GM21723 (cell line): ENCODE measurements at regions not wholly inside any gene's neighbourhood (a gene's known extent, or its start where the extent isn't known, plus 50 kb on each side); places are given as distances from the start of the nearest gene placed in this dataset.

Source experiments
- ATAC-seq: cut with Tn5 transposase; IDR thresholded peaks from one replicate; pipeline ENCODE4 v1.9.1; 2021; ENCODE audit warnings: mild to moderate bottlenecking, moderate library complexity; ENCODE audit not compliant: unreplicated experiment

DNA sequence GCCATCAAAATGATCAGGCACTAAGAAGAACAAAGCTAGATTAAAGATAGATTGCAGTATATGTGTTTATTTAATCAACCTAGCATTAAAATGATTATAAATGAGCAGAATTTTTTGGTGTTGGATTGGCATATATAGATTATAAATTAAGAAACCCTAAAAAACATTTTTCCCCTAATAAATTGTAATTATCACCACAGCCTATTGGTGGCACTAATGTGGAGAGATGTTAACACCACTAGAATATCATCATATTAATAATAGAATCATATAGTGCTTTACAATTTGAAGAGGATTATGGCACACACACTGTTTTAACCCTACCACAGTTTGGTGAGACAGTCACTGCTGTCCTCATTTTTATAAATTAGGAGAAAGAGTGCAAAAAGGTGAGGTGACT is 112.4 kb upstream of the RND3 start:
- no peak for ATAC-seq

DNA sequence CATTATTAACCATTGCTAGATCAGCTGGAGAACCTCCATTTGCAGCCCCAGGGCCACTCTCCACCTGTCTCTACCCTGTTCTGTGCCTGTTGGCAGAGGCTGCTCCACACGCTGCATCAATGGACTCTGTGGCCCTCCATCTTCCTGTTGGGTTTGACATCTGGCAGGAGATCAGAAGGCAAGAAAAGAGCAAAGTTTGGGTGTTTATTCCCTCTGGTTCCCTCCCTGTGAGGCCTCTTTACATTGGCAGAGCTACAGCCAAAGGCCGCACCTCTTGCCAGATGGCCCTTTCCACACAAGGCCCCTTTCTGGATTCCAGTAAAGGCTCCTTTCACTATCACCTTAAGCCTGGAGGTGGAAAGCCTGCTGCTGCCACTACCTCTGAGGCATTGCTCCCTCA is 110.9 kb upstream of the RND3 start:
- ATAC-seq: no peak

DNA sequence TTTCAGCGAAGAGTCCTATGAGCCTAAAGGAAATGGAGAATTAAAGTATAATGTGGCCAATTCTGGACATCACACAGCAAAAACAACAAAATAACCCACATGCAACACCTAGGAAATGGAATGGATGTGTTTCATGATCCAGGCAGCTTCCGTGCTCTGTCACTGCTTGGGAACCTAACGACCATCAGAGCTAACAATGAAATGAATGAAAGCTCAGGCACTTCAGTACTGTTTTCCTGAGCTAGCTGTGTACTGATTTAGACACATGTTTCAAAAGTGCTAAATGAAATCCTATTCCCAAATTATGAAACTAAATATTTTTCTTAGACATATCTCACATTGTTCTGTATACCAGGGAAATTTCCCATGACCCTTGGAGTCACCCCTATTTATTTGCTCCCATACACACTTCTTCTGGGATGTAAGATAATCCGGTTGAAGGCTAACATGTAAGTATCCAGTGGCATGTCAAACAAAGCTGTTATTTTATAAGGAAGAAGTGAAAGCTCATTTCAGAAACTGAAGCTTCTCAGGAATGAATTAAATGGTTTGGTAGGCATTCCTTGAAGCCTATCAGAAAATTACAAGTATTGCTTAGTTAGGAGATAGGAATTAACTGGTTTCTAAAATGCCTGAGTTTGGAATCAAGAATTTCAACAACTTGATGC is 108.5 kb upstream of the RND3 start:
- ATAC-seq: no peak

DNA sequence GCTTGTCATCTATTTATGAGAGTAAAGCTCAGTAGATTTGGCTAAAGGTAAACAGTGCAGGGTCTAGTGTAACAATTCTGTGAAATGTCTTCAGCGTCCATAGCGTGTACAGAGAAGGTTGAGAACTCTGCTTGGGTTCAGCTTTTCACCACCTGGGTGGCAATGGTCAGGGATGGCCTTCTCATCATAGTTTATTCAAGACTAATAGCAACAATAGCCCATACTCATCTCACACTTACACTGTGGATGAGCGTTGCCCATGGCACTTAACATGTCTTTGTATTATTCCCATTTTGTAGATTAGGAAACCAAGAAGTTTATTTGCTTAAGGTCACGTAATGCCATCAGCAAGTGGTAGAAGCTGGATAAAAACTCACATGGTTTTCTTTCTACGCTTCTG is 106.8 kb upstream of the RND3 start:
- ATAC-seq: no peak

DNA sequence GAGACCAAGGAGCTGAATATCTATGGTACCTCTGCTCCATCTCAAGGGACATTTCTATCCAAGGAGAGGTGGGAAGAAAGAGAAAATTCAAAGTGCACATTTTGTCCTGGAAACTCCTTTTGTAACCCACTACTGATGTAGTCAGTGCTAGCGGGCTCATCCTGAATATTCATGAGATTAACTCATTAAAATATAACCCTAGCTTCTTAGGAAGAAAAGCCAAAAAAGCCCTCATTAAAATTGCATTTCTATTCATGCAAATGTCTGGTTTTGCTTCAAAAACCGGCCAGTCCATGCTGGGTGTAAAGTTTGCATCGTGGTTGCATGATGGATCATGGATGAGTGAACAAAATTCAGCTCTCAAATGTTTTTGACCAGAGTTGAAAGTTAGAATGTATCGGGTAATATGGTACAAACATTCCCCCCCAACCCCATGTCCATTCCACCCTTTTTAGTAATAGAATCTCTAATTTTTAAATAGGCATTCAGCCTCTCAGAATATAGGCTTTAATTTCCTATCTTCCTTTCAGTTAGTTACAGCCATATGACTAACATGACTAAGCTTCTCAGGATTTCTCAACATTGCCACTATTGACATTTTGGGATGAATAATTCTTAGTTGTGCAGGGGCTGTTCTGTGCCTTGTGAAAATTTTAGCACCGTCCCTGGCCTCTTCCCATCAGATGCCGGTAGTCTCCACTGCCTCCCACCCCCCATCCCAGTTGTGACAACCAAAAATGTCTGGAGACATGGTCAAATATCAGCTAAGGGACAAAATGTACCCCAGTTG is 104.2 kb upstream of the RND3 start:
- no peak for ATAC-seq

DNA sequence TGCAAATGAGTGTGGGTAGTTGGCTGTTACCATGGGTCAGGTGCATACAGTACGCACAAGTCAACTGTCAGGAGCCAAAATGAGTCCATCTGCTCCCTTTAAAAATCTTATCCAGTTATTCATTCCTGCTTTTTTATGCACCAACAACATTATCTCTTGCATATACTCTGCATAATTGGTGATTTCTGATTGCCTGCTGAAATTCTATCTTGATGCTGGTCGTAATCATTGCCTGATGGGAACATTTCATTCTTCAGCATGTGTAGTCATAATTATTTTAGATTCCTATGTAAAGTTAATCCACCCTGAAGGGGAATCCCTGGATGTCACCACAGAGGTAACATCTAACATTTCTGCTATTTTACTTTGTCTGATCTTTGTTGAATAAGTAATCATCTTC is 102.2 kb upstream of the RND3 start:
- no peak for ATAC-seq

DNA sequence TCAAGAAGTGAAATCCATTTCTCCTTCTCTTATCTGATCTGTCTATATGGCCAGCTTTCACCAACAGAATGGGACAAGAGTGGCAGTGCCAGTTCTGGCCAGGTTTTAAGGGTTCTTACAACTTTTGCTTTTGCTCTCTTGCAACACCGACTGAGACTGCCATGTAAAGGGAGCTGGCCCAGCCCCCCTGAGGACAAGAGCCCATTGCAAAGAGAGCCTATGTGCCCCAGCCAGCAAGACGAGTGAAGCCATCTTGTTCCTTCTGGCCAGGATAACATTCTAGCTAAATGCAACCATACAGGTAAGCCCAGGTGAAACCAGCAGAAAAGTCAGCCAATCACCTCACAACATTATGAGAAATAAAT is 101.0 kb upstream of the RND3 start:
- ATAC-seq: no peak

DNA sequence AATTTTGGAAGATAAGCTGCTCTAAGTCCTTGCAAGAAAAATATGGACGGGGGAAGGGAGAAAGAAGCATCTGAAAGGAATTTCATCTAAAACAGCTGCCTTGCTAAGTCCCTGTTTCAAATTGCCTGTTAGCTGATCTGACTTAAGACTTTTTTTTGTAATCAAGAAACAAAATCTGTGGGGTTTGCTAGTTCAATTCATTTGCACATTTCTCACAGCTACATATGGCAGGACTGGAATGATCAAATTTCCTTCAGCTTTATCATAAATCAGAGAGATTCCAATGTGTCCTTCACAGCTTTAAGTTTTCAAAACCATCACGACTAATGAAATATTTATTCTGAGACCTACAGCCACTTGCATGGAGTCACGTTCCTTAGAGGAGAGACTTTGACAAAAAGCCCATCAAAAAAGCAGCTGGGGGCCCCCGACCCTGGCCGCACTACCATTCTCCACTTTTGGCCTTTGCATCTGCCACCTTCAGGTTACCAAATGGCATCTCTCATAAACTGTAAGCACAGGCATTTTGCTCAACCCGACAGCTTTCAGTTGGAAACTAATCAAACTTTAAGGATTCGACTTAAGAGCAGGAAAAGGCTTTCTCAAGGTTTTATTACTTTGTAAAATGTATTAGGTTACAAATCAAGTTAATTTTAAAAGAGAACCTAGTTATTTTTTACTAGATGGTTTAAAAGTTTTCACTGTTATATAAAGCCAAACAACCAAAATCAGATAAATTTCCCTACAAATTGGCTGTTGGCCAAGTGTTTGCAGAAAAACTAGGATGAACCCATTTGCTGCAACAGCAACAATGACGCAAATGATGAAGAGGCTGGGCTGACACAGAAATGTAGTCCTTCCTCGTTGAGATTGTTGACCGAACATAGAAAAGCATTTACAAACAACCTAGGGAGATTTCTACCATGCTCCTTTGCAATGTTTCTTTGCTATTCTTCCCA is 100.4 kb upstream of the RND3 start:
- no peak for ATAC-seq

DNA sequence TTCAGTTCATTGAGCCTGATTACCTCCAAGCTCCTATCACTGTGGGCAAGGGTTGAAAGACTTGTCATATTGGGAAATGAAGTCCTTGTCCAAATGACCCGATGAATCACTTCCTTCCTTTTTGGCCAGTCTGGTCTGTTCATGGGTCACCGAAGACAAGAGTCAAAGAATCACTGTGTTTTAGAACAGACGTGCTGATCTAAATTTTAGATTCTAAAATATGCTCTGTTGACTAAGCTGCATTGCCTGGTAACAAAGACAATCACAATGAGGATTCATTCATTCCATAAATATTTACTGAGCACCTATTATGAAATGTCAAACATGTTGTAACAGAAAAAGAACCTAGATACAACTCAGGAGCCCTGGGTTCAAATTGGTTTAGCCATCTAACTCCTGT is 99.4 kb upstream of the RND3 start:
- ATAC-seq: no peak

DNA sequence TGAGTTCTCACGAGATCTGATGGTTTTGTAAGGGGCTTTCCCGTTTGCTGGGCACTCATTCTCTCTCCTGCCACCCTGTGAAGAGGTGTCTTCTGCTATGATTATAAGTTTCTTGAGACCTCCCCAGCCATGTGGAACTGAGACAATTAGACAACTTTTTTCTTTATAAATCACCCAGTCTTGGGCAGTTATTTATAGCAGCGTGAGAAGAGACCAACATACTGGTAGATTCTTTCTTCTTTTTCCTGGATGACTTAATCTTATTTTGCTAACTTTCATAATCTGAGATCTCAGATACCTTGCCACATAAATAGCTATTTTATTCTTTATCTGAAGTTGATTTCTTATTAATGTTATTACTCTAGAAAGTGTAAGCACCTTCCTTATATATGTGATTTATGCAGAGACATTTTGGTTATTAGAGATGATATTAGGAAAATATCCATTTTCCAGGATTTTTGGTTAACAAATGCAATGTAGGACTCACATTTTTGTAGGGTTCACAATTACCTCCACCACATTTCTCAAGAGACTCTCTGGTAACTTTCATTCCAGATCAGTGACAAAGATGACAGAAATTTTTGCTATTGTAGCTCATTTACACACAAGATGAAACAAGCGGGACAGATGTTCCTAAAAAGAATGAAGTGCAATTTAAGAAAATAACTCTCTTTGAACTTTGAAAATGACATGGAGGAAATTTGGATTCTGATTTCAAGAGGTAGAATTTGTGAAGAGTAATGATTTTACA is 97.9 kb upstream of the RND3 start:
- ATAC-seq: no peak

DNA sequence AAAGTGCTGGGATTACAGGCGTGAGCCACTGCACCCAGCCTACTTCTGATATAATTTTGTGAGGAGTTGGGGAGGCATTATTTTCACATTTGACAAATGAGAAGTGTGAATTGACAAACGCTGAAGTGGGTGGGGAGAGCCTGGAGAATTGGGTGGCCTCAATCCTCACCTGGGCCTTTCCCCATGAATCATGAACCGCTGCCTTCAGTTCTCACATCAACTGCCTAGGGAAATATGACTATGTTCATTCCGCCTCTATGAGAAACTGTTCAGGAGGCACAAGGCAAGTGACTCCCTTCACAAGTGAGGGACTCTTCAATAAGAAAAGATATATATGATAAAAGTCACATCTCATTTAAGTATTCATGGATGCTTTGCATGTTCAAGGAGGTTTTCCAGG is 96.6 kb upstream of the RND3 start:
- ATAC-seq: no peak

DNA sequence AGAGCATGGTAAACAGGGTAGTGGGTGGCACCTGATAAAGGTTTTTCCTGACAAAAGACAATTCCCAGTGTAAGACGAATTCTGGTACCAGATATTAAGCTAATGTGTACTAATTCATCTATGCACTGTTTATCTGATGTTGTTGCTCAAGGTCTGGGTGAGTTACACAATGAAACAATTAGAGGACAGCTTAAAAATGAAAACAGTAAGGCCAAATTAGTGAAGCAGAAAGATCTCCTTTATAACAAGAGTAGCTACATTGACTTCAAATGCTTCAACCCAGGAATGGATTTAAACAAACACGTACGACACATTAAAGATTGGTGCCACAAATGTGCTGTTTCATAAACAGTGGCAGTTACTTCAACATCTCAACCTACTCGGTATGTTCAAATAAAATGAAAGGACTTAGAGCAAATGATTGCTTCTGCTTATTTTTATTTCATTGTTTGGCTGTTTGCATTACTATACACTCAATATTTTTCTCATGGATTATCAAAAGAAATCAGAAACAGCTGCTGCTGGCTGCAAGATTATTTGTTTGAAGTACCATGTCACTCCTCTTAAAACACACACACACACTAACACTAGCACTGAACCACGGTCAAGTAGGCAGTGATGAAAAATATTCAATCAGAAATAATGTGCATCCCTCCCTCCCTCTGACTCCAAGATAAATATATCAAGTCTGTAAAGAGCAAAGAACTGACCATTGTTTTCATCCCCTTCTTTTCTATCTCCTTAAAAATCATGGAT is 94.4 kb upstream of the RND3 start:
- no peak for ATAC-seq

DNA sequence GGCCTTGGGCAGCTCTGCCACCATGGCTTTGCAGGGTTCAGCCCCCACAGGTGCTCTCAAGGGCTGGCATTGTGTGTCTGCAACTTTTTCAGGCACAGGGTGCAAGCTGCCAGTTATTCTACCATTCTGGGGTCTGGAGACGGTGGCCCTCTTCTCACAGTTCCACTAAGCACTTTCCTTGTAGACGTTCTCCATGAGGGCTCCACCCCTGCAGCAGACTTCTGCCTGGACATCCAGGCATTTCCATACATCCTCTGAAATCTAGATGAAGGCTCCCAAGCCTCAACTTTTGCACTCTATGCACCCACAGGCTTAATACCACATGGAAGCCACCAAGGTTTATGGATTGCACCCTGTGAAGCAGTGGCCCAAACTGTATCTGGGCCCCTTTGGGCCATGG is 91.0 kb upstream of the RND3 start:
- ATAC-seq: no peak

DNA sequence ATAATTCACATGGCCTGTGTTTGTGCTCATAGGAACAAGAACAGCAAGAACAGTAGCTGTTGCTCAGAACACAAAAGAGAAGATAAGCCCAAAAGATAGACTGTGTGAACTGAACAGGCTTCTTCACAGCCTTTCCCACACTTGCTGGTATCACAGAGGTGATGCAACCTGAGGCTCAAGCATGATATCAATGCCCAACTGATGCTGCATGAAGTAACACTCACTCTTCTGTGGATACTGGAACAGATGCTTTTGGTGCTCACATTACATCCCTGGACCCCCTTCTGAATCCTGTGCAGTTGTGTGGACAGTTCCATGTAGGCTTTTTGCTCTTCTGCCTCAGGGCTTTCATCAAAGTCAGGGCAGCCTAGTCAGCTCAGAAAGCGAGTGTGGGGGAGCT is 88.4 kb upstream of the RND3 start:
- no peak for ATAC-seq

DNA sequence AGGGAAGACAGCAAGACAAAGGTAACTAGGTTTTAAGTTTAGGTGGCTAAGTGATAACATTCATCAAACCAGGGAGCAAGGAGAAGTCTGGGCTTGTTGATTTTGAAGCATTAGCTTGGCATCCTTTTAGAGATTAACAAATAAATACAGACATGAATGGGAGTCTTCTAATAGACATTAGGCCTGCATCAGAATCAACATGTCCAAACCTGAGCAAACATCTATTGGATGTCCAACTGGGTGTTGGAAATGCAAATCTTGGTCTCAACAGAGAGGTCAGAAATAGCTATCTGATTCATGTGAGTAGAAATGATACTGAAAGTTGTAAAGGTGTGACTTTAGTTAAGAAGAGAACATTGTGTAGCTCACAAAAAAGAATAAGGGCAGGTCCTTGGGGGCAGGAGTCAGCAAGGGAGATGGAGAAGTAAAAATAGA is 85.5 kb upstream of the RND3 start:
- ATAC-seq: peak; percentile 92

DNA sequence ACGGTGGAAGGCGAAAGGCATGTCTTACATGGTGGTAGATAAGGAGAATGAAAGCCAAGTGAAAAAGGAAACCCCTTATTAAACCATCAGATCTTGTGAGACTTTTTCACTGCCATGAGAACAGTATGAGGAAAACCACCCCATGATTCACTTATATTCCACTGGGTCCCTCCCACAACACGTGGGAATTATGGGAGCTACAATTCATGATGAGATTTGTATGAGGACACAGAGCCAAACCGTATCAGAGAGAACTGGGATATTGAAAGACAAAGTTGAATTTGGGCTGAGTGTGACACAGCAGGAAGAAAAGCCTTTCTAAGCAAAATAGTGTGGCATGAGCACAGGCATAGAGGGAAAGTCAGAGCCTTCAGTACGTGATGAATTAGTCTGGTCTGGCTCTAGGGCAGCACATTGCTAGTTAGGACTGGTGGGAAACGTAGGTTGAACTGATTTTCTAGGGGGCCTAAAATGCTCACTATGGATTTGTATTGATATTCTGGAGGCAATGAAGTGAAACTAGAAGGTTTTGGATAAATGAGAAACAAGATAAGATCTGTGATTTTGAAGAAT is 84.8 kb upstream of the RND3 start:
- no peak for ATAC-seq

DNA sequence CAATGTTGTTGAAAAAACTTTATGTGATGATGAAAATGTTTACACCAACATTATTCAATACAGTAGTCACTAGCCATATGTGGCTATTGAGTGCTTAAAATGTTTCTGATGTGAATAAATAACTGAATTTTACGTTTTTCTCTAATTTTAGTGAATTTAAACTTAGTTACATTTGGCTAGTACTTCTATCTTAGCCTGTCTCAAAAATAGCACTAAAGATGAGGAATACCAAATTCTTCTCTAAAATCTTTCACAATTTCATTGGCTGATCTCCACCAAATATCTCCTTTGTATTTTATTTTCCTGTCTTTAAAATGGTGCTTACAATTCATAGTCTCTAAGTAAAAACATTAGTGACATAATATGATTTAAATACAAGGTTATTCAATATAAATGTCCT is 83.7 kb upstream of the RND3 start:
- ATAC-seq: no peak

DNA sequence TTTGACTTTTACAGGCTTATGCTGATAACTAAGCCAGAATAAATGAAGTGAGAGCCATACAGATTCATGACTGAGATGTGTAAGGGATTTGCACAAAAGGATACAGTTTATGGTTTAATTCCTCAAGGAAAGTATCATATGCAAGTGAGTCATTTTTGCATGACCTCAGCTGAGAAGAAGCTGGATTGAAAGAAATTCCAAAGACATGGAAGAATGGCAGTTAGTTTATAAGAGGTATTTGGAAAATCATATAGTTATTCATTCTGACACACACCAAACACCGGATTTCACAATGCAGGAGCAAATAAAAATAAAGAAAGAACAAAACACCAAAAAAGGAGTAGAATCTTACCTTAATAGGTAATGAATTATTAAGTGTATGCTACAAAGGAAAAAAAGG is 83.2 kb upstream of the RND3 start:
- ATAC-seq: no peak

DNA sequence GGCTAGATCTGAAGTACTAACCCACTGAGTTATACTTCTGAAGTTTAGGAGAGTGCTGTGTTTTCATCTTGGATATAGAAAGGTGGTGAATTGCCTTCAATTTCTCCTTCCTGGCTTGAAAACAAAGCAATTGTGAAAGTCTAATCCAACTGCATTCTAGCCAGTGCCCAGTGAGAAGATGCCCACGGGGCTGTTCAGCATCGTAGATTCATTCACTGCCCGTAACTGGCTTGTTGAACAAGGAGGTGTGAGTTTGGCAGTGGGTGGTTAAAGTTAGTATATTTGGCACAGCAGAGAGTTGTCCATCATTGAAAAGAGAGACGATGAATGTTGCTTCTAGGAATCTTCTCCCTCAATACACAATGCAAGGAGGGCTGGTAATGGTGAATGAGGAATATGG is 82.3 kb upstream of the RND3 start:
- ATAC-seq: no peak

DNA sequence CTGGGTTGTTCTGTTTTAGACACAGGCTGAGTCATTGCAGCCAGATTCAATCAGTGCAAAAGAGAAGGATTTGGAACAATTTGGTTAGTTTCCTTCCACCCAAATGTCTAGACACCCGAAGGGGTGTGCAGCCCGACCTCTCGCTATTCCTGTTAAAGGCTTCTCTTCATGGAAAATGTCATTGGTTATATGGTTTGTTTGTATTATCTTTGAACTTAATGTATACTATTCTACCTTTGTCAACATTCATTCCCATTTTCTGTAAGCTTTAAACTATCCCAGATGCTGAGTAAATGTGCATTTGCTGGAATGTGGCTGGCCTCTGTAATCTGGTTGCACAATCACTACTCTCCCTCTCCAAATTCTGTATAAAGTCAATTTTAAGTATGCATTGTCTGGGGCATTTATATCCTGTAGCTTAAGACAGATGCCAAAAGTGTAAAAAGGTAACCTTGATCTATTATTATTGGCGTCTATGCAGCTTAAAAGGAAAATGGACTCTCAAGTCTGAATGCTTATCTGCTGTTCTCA is 80.4 kb upstream of the RND3 start:
- ATAC-seq: no peak
